Retinal pigment epithelial cell (primary cell): ENCODE measurements at regions not wholly inside any gene's neighbourhood (a gene's known extent, or its start where the extent isn't known, plus 50 kb on each side); places are given as distances from the start of the nearest gene placed in this dataset.

Experiments
- DNase-seq: peaks from one replicate; pipeline ENCODE4 v3.0.0-alpha.2; 2010; ENCODE audit warnings: low read depth
- H3K4me3 ChIP-seq: 2 replicates; pipeline ENCODE4 v1.5.1; 2011; ENCODE audit warnings: mild to moderate bottlenecking, low read length, control low read depth, moderate library complexity
- CTCF ChIP-seq: conservative IDR thresholded peaks from 2 replicates; pipeline ENCODE4 v1.5.1; 2011; ENCODE audit warnings: low read depth, low read length, control low read depth, inconsistent platforms

- DNase-seq, result no peak
- TF ChIP-seq CTCF, result no peak
- no peak overlapping the region for H3K4me3 ChIP-seq
These were observed 138.5 kb upstream of the S1PR3 start for GRCh38 chr9:88852794-88853193.

- DNase-seq, result no peak
These were observed 120.6 kb upstream of the S1PR3 start for GRCh38 chr9:88870627-88871026.

GRCh38 chr9:88871669-88872068 is 119.6 kb upstream of the S1PR3 start:
- TF ChIP-seq CTCF, result no peak
- no peak overlapping the region for H3K4me3 ChIP-seq
- DNase-seq, result no peak

More at GRCh38 chr9:88870627-88871026, 120.6 kb upstream of the S1PR3 start:
- no peak overlapping the region for H3K4me3 ChIP-seq
- no peak for TF ChIP-seq CTCF

- no peak overlapping the region for H3K4me3 ChIP-seq
- DNase-seq, result no peak
- TF ChIP-seq CTCF, result no peak
These were observed 118.9 kb upstream of the S1PR3 start for GRCh38 chr9:88872192-88872946.

DNA sequence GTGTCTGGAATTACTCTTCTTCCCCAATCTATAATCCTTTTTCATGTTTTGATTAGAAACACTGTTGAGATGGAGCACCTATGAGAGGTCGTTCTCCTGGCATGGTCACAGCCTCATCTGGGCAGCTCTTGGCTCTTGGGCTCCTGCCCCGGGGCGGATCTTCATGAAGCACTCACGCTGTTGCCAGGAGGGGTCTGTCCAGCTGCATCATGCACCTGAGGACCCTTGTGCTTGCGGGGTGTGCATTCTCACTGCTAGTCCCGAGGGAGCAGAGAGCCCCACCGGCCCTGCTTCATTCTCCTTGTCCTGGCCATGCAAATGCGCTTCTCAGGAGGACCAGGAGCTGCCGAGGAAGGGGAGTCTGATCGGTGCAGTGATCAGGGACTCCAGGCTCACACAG is 117.6 kb upstream of the S1PR3 start:
- no peak for TF ChIP-seq CTCF
- no peak overlapping the region for H3K4me3 ChIP-seq
- no peak for DNase-seq

- H3K4me3 ChIP-seq, result no peak overlapping the region
- TF ChIP-seq CTCF, result peak; percentile 16
- no peak for DNase-seq
These were observed 116.9 kb upstream of the S1PR3 start for GRCh38 chr9:88874391-88874790.

DNA sequence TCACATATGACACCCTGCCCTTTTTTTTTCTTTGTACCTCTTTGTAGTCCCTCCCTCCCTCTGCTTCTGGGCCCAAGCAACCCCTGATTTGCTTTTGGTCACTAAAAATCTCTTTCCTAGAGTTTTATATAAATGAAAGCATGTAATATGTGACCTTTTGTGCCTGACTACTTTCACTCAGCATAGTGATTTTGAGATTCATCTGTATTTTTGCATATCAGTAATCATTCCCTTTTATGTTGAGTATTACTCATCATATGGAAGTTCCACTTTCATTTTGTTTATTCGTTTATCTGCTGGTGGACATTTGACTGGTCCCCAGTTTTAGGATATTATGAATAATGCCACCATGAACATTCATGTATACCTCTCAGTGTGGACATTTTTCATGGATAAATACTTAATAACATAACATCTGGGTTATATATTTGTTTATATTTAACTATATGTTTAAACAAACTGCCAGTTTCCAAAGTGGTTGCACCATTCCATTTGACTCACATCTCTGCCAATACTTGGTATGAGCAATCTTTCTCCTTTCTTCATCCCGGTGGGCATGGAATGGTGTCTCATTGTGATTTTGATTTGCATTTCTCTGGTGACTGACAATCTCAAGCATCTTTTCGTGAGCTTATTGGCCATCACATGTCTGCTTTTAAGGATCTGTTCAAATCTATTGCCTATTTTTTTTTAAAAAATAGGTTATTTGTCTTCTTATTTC is 115.7 kb upstream of the S1PR3 start:
- no peak for TF ChIP-seq CTCF
- DNase-seq, result no peak
- no peak overlapping the region for H3K4me3 ChIP-seq
